Activated CD4-positive, alpha-beta memory T cell treated with anti-CD3 and anti-CD28 coated beads, Interleukin-2, amount 10 ng/mL, durations not matched to agents 7 days and 5 days (primary cell): ENCODE measurements at regions not wholly inside any gene's neighbourhood (a gene's known extent, or its start where the extent isn't known, plus 50 kb on each side); places are given as distances from the start of the nearest gene placed in this dataset.

Source experiments
- CTCF ChIA-PET: fragments of 350-600 bp; sonication (Branson Sonifier 250); formaldehyde crosslinking; loops from one replicate; lab custom pipeline; 2021; ENCODE audit warnings: antibody characterized with exemption, inconsistent platforms; lab: Charles Lee
- POLR2A ChIA-PET: fragments of 350-600 bp; sonication (Branson Sonifier 250); formaldehyde crosslinking; loops from one replicate; lab custom pipeline; 2021; ENCODE audit warnings: antibody characterized with exemption; lab: Charles Lee
- DNase-seq: peaks from one replicate; pipeline ENCODE4 v3.0.0-alpha.2; 2020
- H3K27ac Mint-ChIP-seq: one replicate; pipeline ENCODE4 v1.8.0; 2021; ENCODE audit warnings: mild to moderate bottlenecking, mixed read lengths
- H3K27me3 Mint-ChIP-seq: one replicate; pipeline ENCODE4 v1.8.0; 2021; ENCODE audit warnings: mixed read lengths
- H3K36me3 Mint-ChIP-seq: one replicate; pipeline ENCODE4 v1.8.0; 2021; ENCODE audit warnings: low read depth, mixed read lengths
- H3K4me1 Mint-ChIP-seq: one replicate; pipeline ENCODE4 v1.8.0; 2021; ENCODE audit warnings: mixed read lengths
- H3K4me3 Mint-ChIP-seq: one replicate; pipeline ENCODE4 v1.8.0; 2021; ENCODE audit warnings: mild to moderate bottlenecking, mixed read lengths
- H3K9me3 Mint-ChIP-seq: one replicate; pipeline ENCODE4 v1.8.0; 2021; ENCODE audit warnings: mixed read lengths

DNA sequence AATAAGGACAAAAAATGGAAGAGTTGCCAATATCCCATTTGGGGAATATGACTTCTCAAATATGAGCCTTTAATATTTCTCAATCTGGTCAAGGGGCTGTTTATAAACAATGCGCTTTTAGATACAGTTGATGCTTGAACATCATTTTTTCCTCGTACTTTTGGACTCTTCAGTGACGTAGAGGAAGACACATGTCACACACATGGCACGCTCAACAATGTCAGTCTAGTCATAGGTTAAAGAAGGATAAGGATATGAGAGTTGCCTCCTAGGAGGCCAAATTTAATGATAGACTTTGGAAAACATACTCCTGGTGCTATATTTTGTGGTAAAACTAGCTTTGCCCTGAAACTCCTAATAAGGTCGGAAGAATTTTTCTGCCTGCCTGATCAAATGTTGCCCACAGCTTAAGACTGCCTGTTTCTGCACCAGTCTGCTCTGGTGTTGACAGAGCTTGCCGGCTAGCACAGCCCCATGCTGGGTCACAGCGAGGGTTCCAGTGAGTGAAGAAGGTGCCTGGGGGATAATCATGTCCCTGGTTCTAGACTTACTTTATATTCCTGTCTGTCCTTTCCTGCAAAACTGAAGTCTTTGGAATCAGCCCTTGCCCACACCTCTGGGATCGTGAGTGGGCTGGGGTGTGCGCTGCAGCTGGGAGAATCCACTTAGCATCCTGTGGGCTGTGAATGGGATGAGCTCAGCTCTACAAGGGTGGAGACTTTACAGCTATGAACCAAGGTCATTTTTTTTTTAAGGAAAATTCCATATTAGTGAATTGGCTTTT is 230.8 kb upstream of the IRX4 start:
- CTCF ChIA-PET: no interaction called here
- POLR2A ChIA-PET: no interaction called here
- H3K4me3 Mint-ChIP-seq: no peak overlapping the region
- H3K4me1 Mint-ChIP-seq: no peaks in the 10 kb centered on the region
- DNase-seq: no peak
- no peaks in the 10 kb centered on the region for H3K9me3 Mint-ChIP-seq
- H3K36me3 Mint-ChIP-seq: no peaks in the 10 kb centered on the region
- no peak overlapping the region for H3K27ac Mint-ChIP-seq
- H3K27me3 Mint-ChIP-seq: no peaks in the 10 kb centered on the region

DNA sequence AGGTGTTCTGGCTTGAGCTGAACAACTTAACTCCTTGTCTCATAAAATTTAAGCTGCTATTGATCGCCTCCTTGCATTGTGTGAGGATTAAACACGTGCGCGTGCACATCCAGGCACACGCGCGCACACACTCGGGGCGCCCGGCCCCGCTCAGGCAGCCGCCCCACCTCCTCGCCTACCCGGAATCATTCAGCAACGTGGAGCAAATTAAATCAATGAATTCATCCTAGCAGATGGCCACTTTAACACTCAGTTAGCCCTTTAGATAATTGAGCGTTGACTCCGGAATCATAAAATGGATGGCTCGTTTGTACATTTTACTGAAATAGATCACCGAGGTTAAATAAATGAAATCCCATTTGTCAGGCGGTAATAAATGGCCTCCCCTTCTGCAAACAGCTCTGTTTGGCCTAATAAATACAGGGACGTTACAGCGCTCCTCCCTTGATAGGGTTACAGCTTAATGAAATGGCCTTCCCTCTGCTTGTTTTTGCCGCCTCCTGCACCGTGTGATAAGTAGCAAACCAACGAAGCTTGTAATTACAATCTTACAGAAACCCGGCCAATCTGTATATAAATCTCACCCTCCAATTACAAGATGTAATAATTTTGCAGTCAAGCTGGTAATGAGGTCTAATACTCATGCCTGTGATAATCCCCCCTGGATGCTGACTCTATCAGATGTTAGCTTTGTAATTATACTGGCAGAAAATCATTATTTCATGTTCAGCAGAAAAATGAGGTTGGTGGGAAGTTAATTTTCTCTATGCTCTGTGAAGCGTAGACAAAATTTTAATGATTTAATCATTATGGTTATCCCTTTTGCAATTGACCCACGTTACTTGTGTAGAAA is 229.7 kb upstream of the IRX4 start:
- Mint-ChIP-seq H3K27me3 (no peaks in the 10 kb centered on the region), H3K9me3 (no peaks in the 10 kb centered on the region), H3K4me1 (no peaks in the 10 kb centered on the region), H3K36me3 (no peaks in the 10 kb centered on the region), H3K4me3 (no peak overlapping the region), H3K27ac (no peak overlapping the region)
- ChIA-PET CTCF (no interaction called here), POLR2A (no interaction called here)
- DNase-seq: no peak

DNA sequence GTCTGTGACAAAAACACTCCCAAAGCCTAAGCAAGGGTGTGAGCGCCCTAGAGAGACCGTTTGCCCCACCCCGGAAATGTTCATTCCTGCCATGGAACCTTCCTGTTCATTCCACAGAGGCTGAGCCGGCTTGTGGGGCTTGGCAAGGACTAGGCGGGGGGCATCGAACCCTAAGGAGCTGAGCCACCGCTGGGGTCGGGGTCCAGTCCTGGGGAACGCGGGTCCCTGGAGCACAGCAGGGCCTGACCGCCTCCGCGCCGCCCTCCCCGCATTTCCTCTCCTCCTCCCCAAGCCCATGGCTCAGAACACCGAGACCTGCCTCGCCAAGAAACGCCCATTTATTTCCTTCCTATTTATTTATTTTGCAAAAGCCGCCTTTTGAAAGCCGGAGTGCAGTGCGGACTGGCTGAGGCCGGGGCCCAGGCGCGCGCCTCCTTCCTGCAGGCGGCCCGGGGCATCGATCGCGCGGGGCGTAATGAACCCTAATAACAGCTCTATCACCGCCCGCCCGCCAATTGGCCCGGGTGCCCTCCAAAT is 228.9 kb upstream of the IRX4 start:
- Mint-ChIP-seq H3K9me3 (no peaks in the 10 kb centered on the region), H3K36me3 (no peaks in the 10 kb centered on the region), H3K4me1 (no peaks in the 10 kb centered on the region), H3K27me3 (no peaks in the 10 kb centered on the region), H3K27ac (no peak overlapping the region), H3K4me3 (no peak overlapping the region)
- ChIA-PET POLR2A (no interaction called here), CTCF (no interaction called here)
- DNase-seq: no peak

DNA sequence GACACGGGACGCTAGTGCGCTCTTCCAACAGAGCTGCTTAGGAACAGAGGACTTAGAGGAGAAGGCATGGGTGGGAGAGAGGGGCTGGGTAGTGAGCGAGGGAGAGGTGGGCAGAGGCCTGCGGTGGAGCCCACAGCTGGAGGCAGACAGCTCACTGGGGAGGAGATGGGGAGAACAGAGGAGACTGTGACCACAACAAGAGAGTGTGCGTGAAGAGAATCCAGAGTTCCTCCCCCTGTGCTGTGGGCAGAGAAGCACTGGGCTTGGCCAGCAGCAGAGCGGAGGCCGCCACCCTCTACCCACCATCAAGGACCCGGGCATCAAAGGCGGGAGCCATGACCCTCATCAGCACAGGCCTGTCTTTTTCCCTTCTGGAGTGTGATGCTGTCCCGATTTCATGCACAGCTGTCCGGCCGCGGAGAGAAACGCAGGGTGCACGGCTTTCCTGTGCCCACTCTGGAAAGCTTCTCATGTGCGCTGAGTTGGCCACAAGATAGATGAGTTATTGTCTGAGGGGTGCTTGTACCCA is 228.3 kb upstream of the IRX4 start:
- ChIA-PET POLR2A (no interaction called here), CTCF (no interaction called here)

DNA sequence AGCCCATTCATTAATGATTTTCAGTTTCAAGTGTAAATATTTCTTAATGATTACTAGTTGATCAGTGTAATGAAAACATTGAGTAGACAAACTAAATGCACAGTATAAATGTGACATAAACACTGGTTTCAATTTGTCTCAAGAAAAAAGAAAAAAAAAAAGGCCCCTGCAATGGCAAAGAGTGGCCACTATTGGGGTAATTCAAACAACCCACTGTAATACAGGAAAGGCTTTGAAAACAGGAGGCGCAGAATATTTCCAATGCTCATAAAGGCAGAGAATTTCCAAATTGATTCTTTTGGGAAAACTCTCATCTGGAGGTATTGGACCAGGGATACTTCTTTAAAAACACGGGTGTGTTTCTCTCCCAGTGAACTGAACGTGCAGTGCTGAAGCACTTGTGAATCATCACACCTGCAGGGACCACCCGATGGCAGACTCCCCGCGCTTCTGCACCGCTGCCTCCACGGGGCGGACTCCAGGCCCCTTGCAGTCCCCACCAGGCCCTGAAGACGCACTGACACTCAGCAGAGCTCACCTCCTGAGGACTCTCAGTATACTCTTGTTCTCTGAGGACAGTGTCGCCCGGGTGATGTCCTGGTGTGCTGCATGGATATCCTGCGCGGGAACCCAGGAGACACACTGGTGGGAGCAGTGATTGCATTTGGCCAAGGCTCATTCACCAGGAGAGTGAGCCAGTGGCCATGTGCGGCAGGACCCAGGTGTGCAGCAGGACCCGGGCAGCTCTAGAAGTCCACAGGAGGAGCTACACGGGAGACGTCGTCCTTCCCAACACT is 227.6 kb upstream of the IRX4 start:
- CTCF ChIA-PET: no interaction called here
- no peak for DNase-seq
- H3K27ac Mint-ChIP-seq: no peak overlapping the region
- H3K4me1 Mint-ChIP-seq: no peaks in the 10 kb centered on the region
- H3K27me3 Mint-ChIP-seq: no peaks in the 10 kb centered on the region
- H3K4me3 Mint-ChIP-seq: no peak overlapping the region
- no peaks in the 10 kb centered on the region for H3K9me3 Mint-ChIP-seq
- POLR2A ChIA-PET: no interaction called here
- H3K36me3 Mint-ChIP-seq: no peaks in the 10 kb centered on the region

More for the DNA sequence above, 228.3 kb upstream of the IRX4 start:
- H3K27ac Mint-ChIP-seq: no peak overlapping the region
- no peaks in the 10 kb centered on the region for H3K27me3 Mint-ChIP-seq
- H3K4me1 Mint-ChIP-seq: no peaks in the 10 kb centered on the region
- DNase-seq: no peak
- no peaks in the 10 kb centered on the region for H3K36me3 Mint-ChIP-seq
- H3K4me3 Mint-ChIP-seq: no peak overlapping the region
- no peaks in the 10 kb centered on the region for H3K9me3 Mint-ChIP-seq

DNA sequence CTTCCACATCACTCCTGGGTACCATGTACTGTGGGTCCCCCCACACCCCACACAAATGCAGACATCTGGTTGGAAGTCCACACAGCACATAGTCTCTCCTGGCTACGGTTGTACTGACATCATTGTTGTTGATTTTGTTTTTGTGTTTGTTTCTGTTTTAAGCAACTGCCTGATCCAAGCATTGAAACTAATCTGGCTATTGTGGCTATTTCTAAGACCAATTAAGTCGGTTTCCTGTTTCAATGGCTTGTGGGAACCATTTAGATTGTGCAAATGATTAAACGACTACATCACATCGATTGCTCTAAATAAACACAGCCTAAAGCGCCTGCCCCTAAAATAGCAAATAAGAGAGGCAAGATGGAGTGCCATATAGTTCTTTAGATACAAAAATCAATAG is 226.8 kb upstream of the IRX4 start:
- no peak for DNase-seq
- CTCF ChIA-PET: no interaction called here
- POLR2A ChIA-PET: no interaction called here
- Mint-ChIP-seq H3K9me3 (no peaks in the 10 kb centered on the region), H3K27me3 (no peaks in the 10 kb centered on the region), H3K4me1 (no peaks in the 10 kb centered on the region), H3K36me3 (no peaks in the 10 kb centered on the region), H3K4me3 (no peak overlapping the region), H3K27ac (no peak overlapping the region)

DNA sequence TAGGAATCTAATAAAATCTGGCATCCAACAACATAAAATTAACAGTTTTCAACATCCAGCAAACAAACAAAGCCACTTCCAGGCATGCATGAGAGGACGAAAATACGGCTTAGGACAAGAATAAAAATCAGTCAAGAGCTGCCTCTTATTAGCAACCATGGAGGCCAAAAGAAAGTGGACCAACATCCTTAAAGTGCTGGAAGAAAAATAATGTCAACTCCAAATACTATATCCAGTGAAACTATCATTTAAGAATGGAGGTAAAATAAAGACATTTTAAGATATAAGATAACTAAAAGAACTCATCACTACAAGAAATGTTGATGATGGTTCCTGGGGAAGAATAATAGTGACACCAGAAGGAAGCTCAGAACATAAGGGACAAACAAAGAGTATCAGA is 224.0 kb upstream of the IRX4 start:
- ChIA-PET POLR2A (no interaction called here), CTCF (no interaction called here)
- Mint-ChIP-seq H3K27me3 (no peaks in the 10 kb centered on the region), H3K4me1 (no peaks in the 10 kb centered on the region), H3K9me3 (peaks cover 2% of the 10 kb centered on the region), H3K36me3 (no peaks in the 10 kb centered on the region), H3K4me3 (no peak overlapping the region), H3K27ac (no peak overlapping the region)
- no peak for DNase-seq

DNA sequence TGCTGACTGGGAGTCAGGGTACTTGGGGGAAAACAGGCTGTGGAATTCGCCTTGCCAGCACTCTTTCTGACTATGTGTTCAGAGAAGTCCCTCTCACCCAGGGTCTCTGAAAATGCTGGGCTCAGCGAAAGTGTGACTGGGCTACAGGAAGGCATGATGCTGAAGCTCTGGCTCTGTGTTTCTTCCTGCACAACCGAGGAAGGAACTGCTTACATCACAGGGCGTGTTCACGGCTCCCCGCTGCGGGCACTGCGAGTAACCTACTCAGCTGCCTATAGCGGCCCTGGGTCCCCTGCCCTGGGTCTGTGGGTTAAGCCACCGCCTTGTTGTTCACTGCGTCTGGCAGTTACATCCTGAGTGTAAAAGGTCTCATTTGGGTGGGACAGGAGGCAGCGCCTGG is 222.4 kb upstream of the IRX4 start:
- H3K36me3 Mint-ChIP-seq: no peaks in the 10 kb centered on the region
- peaks cover 2% of the 10 kb centered on the region for H3K9me3 Mint-ChIP-seq
- ChIA-PET CTCF (no interaction called here), POLR2A (no interaction called here)
- no peak overlapping the region for H3K4me3 Mint-ChIP-seq
- H3K27ac Mint-ChIP-seq: no peak overlapping the region
- no peak for DNase-seq
- H3K27me3 Mint-ChIP-seq: no peaks in the 10 kb centered on the region
- no peaks in the 10 kb centered on the region for H3K4me1 Mint-ChIP-seq

DNA sequence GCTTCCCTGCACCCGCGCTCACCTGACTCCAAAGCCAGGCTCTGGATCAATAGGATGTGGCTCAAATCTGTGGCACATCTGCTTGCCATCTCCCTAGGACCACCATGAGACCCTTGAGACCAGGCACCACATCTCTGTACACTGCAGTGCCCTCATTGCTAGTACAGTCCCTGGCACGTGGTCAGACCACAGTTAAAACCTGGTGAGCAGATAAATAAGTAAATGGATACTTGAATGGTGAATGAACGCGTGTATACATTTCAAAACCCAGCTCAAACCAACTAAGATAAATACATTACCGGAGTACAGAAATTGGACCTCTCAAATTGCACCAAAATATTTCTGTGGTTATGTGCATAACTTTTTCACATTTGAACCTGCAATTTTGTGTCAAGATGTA is 221.2 kb upstream of the IRX4 start:
- no peaks in the 10 kb centered on the region for H3K27me3 Mint-ChIP-seq
- no peak overlapping the region for H3K4me3 Mint-ChIP-seq
- no peaks in the 10 kb centered on the region for H3K4me1 Mint-ChIP-seq
- ChIA-PET POLR2A (no interaction called here), CTCF (no interaction called here)
- no peak overlapping the region for H3K27ac Mint-ChIP-seq
- DNase-seq: no peak
- H3K9me3 Mint-ChIP-seq: peaks cover 2% of the 10 kb centered on the region
- H3K36me3 Mint-ChIP-seq: no peaks in the 10 kb centered on the region

DNA sequence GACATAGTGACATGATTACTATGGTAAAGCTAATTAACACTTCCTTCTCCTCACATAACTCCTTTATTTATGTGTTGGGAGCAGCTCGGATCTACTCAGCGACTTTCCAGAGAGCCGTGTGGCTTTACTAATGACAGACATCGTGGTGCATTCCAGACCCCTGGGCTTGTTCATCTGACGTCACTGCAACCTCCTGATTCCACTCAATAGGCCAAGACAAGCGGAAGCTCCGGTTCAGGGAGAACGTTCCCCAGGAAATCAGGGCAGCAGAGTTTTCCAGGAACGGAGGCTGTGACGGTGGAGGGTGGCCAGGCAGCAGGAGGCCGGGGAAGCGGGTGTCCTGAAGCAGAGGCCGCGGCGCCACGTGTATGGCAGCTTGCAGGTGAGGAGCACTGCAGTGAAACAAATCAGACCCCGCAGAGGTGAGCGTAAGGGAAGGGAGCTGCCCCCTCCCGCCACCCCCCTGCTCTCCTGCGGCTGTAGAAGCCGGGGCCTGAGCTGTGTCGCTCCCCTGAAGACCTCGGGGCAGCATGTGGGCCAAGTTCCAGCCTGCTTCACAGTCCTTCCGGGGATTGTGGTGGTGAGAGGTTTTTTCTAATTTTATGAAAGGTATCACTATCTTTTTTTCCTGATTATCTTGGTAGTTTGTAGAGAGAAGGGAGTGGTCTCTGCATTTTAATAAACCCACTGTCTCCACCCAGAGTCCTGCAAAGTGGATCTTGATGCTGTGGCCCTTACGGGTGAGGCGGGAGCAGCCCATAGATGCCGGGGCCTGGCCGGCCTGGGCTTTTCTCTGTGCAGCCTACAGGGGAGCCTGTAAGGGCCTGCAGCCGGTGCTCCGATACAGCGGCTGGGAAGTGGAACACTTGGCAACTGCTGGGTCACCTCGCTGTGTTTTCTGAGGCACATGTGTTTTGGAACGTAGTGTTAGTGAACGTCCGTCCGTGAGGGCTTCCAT is 220.4 kb upstream of the IRX4 start:
- H3K27me3 Mint-ChIP-seq: no peaks in the 10 kb centered on the region
- POLR2A ChIA-PET: no interaction called here
- CTCF ChIA-PET: no interaction called here
- no peaks in the 10 kb centered on the region for H3K4me1 Mint-ChIP-seq
- no peak for DNase-seq
- H3K9me3 Mint-ChIP-seq: peaks cover 2% of the 10 kb centered on the region
- no peaks in the 10 kb centered on the region for H3K36me3 Mint-ChIP-seq
- no peak overlapping the region for H3K27ac Mint-ChIP-seq
- no peak overlapping the region for H3K4me3 Mint-ChIP-seq

DNA sequence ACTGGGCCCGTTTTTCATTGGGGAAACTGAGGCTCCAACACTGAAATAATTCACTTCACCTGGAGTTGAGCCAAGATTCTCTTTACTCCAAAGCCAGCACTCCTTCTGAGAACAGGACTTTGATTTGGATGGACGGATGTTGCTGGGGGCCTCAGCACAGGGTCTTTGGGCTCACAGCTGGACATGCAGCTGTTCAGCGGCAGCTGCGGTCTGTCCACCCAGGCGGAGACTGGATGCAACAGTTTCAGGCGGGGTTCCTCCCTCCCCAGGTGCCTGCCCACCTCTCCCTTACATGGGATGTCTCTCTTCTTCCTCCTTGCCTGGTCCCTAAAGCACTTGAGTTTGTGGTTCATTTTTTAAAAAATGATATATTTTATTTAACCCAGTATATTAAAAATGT is 219.0 kb upstream of the IRX4 start:
- Mint-ChIP-seq H3K27me3 (no peaks in the 10 kb centered on the region), H3K27ac (no peak overlapping the region)
- CTCF ChIA-PET: no interaction called here

DNA sequence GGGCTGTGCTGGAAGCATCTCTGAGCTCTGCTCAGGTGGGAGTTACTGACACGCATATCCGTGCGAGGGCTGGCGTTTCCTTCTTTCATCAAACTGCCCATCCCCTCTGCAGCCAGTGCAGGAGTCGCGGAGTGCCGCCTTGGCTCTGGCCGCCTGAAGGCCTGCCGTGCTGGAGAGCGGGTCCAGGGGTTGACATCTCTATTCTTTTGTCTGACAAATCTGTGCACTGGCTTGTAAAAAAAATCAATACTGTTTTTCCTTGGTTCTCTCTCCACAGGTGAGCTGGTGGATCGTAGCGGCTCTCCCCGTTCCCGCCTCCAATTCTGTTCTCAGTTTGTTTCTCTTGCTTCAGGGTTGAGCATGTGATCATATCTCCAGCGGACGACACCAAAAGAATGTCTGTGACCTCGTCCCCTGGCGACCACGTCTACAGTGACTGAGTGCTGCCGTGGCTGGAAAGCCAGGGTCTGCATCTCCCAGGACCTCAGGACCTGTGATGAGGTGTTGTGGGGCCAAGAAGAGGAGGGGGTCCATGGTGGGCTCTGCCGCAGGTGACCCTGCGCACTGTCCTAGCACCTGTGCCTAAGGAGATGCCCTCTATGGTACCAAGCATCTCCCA is 214.3 kb upstream of the IRX4 start:
- H3K36me3 Mint-ChIP-seq: no peaks in the 10 kb centered on the region

More for the DNA sequence above, 219.0 kb upstream of the IRX4 start:
- POLR2A ChIA-PET: no interaction called here
- H3K4me3 Mint-ChIP-seq: no peak overlapping the region
- DNase-seq: no peak
- peaks cover 2% of the 10 kb centered on the region for H3K9me3 Mint-ChIP-seq
- no peaks in the 10 kb centered on the region for H3K4me1 Mint-ChIP-seq
- no peaks in the 10 kb centered on the region for H3K36me3 Mint-ChIP-seq

More for the DNA sequence above, 214.3 kb upstream of the IRX4 start:
- no peak for DNase-seq
- Mint-ChIP-seq H3K4me1 (no peaks in the 10 kb centered on the region), H3K4me3 (no peak overlapping the region), H3K9me3 (no peaks in the 10 kb centered on the region), H3K27ac (no peak overlapping the region), H3K27me3 (no peaks in the 10 kb centered on the region)
- POLR2A ChIA-PET: no interaction called here
- CTCF ChIA-PET: no interaction called here
